OCI-LY3 (cell line): ENCODE measurements at regions not wholly inside any gene's neighbourhood (a gene's known extent, or its start where the extent isn't known, plus 50 kb on each side); places are given as distances from the start of the nearest gene placed in this dataset.

Experiments used
- EZH2phosphoT487 ChIP-seq: fragments of 200-600 bp; shearing (Covaris generic); IDR thresholded peaks from 2 replicates; pipeline ENCODE4 v1.6.1; 2018; ENCODE audit warnings: antibody characterized with exemption, mixed run types, low read depth
- TF ChIP-seq, protein P1 (sequence below): fragments of 200-600, 300-600 bp; sonication (generic); IDR thresholded peaks from 2 replicates; pipeline ENCODE4 v1.5.1; 2014; ENCODE audit warnings: antibody characterized with exemption, low read length, low read depth

DNA sequence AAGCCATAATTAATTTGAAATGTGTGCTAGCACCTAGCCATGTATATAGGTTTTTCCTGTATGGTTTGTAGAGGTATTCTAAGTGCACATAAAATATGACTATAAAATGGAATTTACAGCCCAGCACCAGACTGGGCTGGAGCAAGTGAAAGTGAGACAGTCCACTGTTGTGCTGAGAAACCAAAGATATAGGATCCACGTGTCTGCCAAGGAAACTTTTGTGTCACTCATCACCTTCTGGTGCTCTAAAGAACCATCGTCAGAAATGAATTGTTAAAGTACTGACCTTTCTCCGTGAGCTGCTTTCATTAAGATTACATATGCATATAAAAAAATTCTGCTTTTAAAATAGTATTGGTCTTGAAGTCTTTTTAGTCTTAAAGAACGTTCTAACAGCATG is 141.0 kb upstream of the ZC3H11B start:
- TF ChIP-seq, protein P1, sequence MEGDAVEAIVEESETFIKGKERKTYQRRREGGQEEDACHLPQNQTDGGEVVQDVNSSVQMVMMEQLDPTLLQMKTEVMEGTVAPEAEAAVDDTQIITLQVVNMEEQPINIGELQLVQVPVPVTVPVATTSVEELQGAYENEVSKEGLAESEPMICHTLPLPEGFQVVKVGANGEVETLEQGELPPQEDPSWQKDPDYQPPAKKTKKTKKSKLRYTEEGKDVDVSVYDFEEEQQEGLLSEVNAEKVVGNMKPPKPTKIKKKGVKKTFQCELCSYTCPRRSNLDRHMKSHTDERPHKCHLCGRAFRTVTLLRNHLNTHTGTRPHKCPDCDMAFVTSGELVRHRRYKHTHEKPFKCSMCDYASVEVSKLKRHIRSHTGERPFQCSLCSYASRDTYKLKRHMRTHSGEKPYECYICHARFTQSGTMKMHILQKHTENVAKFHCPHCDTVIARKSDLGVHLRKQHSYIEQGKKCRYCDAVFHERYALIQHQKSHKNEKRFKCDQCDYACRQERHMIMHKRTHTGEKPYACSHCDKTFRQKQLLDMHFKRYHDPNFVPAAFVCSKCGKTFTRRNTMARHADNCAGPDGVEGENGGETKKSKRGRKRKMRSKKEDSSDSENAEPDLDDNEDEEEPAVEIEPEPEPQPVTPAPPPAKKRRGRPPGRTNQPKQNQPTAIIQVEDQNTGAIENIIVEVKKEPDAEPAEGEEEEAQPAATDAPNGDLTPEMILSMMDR: no peak
- TF ChIP-seq EZH2phosphoT487: no peak
